GM19351 (cell line): ENCODE measurements at regions not wholly inside any gene's neighbourhood (a gene's known extent, or its start where the extent isn't known, plus 50 kb on each side); places are given as distances from the start of the nearest gene placed in this dataset.

ENCODE experiments used
- ATAC-seq: cut with Tn5 transposase; IDR thresholded peaks from one replicate; pipeline ENCODE4 v1.9.1; 2021; ENCODE audit warnings: mild to moderate bottlenecking, moderate library complexity; ENCODE audit not compliant: unreplicated experiment

DNA sequence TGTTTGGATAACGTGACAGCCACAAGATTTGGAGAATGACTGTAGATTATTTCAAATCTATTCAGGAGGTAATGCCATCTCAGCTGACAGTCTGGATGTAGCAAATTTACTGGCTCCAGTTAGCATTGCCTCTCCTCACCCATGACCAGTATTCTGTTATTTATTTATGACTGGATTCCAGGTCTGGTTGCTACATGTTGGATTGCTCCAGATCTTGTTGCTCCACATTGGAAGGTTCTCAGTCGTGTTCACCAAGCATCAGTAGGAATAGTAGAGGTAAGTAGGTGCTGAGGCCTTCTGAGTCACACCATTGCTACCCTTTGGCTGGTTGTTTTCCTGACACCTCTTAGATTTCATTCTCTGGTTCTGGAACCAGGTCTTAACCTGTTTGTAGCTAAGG, 69.5 kb upstream of the ELOVL5 start:
- ATAC-seq = no peak

DNA sequence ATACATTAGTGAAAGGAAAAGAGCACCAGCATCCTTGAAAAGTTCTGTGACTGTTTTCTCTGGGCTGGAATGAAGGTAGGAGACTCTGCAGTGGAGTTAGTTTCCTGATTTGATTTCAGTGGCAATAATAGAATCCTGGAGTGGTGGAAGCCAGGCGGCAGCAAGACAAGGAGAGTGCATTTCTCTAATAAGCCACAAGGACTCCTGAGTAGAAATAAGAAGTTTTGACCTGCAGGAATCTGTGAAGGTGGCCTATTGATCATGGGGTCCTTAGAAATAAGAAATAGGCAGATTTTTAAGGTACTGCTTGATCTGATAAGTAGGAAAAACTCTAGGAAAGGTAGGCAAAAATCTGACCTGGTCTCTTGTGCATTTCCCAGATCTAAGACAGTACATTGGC, 68.4 kb upstream of the ELOVL5 start:
- ATAC-seq = no peak

- no peak for ATAC-seq
These were observed 64.6 kb upstream of the ELOVL5 start for GRCh38 chr6:53413326-53413725.

DNA sequence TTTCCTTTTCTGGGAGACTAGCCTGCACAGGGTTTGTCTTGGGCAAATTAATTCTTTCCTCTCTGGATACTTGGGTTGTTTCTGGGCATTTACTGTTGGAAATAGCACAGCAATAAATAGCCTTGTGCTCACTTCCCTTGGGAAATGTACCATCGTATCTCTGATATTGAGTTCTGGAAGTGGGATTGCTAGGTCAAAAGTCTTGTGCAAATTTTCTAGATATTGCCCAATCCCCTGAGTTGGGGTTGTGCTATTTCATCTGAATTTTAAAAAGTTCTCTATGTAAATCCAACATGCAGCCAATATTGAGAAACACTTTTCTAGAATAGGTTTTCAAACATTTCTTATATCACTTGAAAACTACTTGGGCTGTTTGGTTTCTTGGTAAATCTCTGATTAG, 64.0 kb upstream of the ELOVL5 start:
- ATAC-seq = no peak

- ATAC-seq = no peak
These were observed 63.4 kb upstream of the ELOVL5 start for GRCh38 chr6:53412021-53412715.

DNA sequence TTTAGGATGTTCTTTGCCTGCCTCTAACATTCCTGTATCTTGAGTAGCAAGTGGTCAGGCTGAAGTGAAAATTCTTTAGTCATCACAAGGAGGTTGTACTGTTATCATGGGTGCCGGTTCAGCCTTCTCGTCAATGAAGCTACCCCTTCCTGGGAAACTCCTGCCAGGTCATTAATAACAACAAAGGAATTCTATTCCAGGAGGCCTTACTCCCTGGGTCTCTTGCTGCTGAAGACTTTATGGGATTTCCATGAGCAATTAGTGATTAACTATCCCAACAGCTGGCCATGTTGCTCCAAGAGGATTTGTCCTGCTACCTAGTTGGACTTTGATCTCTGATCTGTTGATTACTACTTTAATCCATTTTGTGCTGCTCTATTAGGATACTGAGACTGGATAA, 62.7 kb upstream of the ELOVL5 start:
- ATAC-seq = no peak

GRCh38 chr6:53410508-53411258, 61.9 kb upstream of the ELOVL5 start:
- ATAC-seq = peak; percentile 100

DNA sequence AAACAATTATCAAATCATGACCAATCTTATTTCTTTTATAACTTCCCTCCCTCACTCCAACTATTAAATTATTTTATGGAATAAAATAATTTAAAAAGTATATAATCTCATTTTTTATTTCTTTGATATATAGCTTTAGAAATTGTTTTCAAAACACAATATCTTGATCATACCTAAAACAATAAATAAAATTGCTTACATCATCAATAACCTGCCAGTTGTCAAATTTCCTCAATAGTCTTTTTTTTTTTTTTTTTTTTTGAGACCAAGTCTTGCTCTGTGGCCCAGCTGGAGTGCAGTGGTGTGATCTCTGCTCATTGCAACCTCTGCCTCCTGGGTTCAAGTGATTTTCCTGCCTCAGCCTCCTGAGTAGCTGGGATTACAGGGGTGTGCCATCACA, 60.1 kb upstream of the ELOVL5 start:
- no peak for ATAC-seq

GRCh38 chr6:53399027-53399344, 50.2 kb upstream of the ELOVL5 start:
- ATAC-seq = no peak

DNA sequence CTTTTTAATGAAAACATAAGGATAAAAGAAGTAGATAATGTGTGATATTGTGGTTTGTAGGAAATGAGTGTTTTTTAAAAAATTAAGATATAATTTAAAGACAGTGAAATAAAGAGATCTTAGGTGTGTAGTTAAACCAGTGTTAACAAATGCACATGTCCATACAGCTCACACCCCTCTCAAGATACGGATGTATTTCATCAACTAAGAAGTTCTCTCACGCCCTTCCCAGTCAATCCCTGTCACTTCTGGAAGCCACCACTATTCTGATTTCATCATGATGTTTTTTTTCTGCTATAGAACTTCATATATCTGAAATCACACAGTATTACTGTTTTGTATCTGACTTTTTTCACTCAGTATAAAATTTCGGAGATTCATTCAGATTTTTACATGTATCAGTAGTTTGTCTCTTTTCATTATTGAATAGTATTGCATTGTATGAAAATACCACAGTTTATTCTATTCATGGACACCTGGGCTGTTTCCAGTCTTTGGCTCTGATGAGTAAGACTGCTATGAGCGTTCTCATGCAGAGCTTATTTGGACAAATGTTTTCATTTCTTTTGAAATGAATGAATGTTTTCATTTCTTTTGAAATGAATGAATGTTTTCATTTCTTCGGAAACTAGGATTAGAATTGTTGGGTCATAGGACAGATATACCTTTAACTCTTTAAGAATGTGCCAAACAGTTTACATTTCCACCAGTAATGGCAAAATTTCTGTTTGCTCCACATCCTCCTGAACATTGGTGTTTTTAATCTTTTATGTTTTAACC, 49.7 kb upstream of the ELOVL5 start:
- no peak for ATAC-seq
